ENCODE measurements at regions not wholly inside any gene's neighbourhood (a gene's known extent, or its start where the extent isn't known, plus 50 kb on each side); places are given as distances from the start of the nearest gene placed in this dataset.

DNA sequence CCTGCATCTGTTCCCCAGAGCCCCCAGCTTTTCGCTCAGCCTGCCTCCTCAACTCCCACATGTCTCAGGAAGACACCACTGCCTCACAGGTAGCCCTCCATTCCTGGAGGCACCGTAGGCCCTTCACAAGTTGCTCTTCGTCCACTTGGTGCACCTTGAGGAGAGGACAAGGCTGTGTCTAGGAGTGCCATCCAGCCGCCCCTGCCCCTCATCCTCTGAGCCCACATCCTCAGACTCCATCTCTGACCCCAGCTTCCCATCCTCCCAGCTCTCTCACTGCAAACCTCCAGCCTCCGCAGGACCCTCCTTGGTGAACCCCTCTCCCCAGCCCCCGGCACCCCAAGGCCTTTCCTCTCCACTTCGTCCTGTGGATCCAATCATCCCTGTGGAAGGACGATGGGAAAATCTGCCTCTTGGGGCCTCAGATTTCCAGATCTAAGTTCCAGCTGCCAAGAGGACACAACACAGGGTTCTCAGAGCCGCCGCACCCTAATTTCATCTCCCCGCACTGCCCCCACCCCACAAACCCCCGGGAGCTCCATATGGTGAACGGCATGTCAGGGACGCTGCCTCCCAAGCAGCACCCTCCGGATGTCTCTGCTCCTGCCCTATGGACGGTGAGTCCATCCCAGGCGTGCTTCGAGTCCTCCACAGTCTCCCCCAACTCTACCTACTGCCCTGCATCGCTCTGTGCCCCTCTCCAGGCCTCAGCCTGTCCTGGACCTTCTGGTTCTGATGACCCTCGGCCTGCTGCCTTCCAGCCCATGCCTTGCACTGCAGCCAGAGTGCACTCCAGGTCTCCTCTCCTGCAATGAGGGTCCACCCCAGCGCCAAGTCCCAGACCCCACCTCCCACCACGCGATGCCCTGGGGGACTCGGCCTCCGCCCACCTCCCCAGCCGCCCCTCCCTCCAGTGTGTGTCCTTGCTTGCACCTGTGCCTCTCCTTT lies 314.1 kb upstream of the DIO3 start:
- Mint-ChIP-seq H3K36me3 (ENCODE audit: low read depth) (no peaks in the 10 kb centered on the region; the same call in 2 of the 3 replicates), H3K27me3 (ENCODE audit: insufficient read depth, low read depth, poor library complexity) (peaks cover 3% of the 10 kb centered on the region), H3K4me1 (peaks cover 5% of the 10 kb centered on the region; the same call in 1 of the 3 replicates), H3K27ac (no peak overlapping the region), H3K4me3 (no peak overlapping the region), H3K9me3 (no peaks in the 10 kb centered on the region)
- ATAC-seq (no peak), DNase-seq (ENCODE audit: low spot score) (no peak)
- Histone ChIP-seq H3K27me3 (ENCODE audit: insufficient read depth) (no peaks in the 10 kb centered on the region), H4K20me1 (replicated peaks; ENCODE audit: insufficient read depth) (no peaks in the 10 kb centered on the region), H3K4me2 (no peak overlapping the region), H3K27ac (ENCODE audit: low read depth) (no peak overlapping the region), H3F3A (replicated peaks; ENCODE audit: low read depth) (no peaks in the 10 kb centered on the region), H3K9me2 (ENCODE audit: insufficient read depth) (no peaks in the 10 kb centered on the region), H3K4me3 (no peak overlapping the region), H3K4me1 (ENCODE audit: insufficient read depth) (no peaks in the 10 kb centered on the region), H3K79me2 (replicated peaks; ENCODE audit: insufficient read depth) (no peaks in the 10 kb centered on the region), H3K36me3 (ENCODE audit: insufficient read depth) (no peaks in the 10 kb centered on the region), H2AFZ (no peak overlapping the region)
- TF ChIP-seq POLR2AphosphoS5 (IDR thresholded peaks at IDR 0.05; ENCODE audit: low read depth) (no peak), ZNF331 (CRISPR knock-in tag; IDR thresholded peaks at IDR 0.05; ENCODE audit: low read depth) (no peak), EZH2 (IDR thresholded peaks at IDR 0.05; ENCODE audit: low read depth, unreplicated experiment) (no peak), CREB1 (CRISPR knock-in tag; IDR thresholded peaks at IDR 0.05; ENCODE audit: low read depth) (no peak), ZNF114 (CRISPR knock-in tag; IDR thresholded peaks at IDR 0.05) (no peak), JUNB (IDR thresholded peaks at IDR 0.05; ENCODE audit: unreplicated experiment) (no peak), NANOG (IDR thresholded peaks at IDR 0.05; ENCODE audit: borderline replicate concordance) (no peak), STAT1 (IDR thresholded peaks at IDR 0.05; ENCODE audit: unreplicated experiment) (no peak), EZH2phosphoT487 (IDR thresholded peaks at IDR 0.05; ENCODE audit: unreplicated experiment) (no peak)
- TF ChIP-seq, protein P1, sequence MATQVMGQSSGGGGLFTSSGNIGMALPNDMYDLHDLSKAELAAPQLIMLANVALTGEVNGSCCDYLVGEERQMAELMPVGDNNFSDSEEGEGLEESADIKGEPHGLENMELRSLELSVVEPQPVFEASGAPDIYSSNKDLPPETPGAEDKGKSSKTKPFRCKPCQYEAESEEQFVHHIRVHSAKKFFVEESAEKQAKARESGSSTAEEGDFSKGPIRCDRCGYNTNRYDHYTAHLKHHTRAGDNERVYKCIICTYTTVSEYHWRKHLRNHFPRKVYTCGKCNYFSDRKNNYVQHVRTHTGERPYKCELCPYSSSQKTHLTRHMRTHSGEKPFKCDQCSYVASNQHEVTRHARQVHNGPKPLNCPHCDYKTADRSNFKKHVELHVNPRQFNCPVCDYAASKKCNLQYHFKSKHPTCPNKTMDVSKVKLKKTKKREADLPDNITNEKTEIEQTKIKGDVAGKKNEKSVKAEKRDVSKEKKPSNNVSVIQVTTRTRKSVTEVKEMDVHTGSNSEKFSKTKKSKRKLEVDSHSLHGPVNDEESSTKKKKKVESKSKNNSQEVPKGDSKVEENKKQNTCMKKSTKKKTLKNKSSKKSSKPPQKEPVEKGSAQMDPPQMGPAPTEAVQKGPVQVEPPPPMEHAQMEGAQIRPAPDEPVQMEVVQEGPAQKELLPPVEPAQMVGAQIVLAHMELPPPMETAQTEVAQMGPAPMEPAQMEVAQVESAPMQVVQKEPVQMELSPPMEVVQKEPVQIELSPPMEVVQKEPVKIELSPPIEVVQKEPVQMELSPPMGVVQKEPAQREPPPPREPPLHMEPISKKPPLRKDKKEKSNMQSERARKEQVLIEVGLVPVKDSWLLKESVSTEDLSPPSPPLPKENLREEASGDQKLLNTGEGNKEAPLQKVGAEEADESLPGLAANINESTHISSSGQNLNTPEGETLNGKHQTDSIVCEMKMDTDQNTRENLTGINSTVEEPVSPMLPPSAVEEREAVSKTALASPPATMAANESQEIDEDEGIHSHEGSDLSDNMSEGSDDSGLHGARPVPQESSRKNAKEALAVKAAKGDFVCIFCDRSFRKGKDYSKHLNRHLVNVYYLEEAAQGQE (IDR thresholded peaks at IDR 0.05; ENCODE audit: unreplicated experiment) = no peak
- TF ChIP-seq, protein P2, sequence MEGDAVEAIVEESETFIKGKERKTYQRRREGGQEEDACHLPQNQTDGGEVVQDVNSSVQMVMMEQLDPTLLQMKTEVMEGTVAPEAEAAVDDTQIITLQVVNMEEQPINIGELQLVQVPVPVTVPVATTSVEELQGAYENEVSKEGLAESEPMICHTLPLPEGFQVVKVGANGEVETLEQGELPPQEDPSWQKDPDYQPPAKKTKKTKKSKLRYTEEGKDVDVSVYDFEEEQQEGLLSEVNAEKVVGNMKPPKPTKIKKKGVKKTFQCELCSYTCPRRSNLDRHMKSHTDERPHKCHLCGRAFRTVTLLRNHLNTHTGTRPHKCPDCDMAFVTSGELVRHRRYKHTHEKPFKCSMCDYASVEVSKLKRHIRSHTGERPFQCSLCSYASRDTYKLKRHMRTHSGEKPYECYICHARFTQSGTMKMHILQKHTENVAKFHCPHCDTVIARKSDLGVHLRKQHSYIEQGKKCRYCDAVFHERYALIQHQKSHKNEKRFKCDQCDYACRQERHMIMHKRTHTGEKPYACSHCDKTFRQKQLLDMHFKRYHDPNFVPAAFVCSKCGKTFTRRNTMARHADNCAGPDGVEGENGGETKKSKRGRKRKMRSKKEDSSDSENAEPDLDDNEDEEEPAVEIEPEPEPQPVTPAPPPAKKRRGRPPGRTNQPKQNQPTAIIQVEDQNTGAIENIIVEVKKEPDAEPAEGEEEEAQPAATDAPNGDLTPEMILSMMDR (conservative IDR thresholded peaks at IDR 0.05; ENCODE audit: low read depth in 2 of 2) = no peak
- TF ChIP-seq, protein P3, sequence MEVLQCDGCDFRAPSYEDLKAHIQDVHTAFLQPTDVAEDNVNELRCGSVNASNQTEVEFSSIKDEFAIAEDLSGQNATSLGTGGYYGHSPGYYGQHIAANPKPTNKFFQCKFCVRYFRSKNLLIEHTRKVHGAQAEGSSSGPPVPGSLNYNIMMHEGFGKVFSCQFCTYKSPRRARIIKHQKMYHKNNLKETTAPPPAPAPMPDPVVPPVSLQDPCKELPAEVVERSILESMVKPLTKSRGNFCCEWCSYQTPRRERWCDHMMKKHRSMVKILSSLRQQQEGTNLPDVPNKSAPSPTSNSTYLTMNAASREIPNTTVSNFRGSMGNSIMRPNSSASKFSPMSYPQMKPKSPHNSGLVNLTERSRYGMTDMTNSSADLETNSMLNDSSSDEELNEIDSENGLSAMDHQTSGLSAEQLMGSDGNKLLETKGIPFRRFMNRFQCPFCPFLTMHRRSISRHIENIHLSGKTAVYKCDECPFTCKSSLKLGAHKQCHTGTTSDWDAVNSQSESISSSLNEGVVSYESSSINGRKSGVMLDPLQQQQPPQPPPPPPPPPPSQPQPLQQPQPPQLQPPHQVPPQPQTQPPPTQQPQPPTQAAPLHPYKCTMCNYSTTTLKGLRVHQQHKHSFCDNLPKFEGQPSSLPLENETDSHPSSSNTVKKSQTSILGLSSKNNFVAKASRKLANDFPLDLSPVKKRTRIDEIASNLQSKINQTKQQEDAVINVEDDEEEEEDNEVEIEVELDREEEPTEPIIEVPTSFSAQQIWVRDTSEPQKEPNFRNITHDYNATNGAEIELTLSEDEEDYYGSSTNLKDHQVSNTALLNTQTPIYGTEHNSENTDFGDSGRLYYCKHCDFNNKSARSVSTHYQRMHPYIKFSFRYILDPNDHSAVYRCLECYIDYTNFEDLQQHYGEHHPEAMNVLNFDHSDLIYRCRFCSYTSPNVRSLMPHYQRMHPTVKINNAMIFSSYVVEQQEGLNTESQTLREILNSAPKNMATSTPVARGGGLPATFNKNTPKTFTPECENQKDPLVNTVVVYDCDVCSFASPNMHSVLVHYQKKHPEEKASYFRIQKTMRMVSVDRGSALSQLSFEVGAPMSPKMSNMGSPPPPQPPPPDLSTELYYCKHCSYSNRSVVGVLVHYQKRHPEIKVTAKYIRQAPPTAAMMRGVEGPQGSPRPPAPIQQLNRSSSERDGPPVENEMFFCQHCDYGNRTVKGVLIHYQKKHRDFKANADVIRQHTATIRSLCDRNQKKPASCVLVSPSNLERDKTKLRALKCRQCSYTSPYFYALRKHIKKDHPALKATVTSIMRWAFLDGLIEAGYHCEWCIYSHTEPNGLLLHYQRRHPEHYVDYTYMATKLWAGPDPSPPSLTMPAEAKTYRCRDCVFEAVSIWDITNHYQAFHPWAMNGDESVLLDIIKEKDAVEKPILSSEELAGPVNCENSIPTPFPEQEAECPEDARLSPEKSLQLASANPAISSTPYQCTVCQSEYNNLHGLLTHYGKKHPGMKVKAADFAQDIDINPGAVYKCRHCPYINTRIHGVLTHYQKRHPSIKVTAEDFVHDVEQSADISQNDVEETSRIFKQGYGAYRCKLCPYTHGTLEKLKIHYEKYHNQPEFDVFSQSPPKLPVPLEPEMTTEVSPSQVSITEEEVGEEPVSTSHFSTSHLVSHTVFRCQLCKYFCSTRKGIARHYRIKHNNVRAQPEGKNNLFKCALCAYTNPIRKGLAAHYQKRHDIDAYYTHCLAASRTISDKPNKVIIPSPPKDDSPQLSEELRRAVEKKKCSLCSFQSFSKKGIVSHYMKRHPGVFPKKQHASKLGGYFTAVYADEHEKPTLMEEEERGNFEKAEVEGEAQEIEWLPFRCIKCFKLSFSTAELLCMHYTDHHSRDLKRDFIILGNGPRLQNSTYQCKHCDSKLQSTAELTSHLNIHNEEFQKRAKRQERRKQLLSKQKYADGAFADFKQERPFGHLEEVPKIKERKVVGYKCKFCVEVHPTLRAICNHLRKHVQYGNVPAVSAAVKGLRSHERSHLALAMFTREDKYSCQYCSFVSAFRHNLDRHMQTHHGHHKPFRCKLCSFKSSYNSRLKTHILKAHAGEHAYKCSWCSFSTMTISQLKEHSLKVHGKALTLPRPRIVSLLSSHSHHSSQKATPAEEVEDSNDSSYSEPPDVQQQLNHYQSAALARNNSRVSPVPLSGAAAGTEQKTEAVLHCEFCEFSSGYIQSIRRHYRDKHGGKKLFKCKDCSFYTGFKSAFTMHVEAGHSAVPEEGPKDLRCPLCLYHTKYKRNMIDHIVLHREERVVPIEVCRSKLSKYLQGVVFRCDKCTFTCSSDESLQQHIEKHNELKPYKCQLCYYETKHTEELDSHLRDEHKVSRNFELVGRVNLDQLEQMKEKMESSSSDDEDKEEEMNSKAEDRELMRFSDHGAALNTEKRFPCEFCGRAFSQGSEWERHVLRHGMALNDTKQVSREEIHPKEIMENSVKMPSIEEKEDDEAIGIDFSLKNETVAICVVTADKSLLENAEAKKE (CRISPR knock-in tag; IDR thresholded peaks at IDR 0.05) = no peak
- TF ChIP-seq, protein P4, sequence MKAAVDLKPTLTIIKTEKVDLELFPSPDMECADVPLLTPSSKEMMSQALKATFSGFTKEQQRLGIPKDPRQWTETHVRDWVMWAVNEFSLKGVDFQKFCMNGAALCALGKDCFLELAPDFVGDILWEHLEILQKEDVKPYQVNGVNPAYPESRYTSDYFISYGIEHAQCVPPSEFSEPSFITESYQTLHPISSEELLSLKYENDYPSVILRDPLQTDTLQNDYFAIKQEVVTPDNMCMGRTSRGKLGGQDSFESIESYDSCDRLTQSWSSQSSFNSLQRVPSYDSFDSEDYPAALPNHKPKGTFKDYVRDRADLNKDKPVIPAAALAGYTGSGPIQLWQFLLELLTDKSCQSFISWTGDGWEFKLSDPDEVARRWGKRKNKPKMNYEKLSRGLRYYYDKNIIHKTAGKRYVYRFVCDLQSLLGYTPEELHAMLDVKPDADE (IDR thresholded peaks at IDR 0.05) = no peak
